ENCODE measurements at regions not wholly inside any gene's neighbourhood (a gene's known extent, or its start where the extent isn't known, plus 50 kb on each side); places are given as distances from the start of the nearest gene placed in this dataset.
"Not testable (repeated sequence)": the region's sequence is repeated elsewhere in the genome, so short reads cannot be mapped to it uniquely, and the experiment has no call there.

DNA sequence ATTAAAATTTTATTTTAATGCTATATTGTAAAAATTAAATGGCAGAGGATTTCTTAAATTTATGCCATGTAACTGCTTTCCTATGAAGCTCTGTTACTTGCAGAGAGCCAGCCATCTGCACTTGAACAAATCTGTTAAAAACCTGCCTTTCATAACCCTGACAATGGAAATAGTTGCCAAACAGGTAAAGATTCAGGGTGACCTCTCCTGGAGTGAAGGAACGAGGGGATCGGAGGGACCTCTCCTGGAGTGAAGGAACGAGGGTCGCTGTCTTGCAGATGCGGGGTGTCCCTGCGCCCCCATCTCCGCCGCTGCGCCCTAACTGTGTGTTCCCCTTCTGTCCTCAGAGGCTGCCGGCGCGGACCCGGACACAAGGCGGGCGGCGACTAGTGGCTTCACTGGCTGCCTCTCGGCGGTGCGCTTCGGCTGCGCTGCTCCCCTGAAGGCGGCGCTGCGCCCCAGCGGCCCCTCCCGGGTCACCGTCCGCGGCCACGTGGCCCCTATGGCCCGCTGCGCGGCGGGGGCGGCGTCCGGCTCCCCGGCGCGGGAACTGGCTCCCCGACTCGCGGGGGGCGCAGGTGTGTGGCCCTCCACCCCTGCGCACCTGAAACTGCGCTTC is 295.9 kb upstream of the SPATA31A3 start:
- not testable (repeated sequence) for DNase-seq

DNA sequence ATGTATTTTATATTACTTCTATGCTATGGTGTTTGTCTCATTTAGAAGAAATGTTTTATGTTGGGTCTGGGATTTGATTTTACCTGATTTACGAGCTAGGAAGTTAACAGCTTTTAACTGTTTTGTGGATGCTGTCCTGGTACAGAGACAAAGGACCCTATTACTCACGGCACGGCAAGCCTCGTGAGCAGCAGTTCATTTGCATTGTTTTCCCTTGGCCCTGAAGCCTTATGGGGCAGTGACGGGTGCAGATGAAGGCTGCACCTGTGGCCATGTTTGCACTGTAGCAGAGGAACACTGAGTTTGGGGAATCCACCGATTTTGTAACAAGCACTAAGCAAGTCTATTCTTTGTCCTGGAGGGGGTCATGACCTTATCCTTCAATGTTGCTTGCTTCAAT is 291.9 kb upstream of the SPATA31A3 start:
- DNase-seq: not testable (repeated sequence)

DNA sequence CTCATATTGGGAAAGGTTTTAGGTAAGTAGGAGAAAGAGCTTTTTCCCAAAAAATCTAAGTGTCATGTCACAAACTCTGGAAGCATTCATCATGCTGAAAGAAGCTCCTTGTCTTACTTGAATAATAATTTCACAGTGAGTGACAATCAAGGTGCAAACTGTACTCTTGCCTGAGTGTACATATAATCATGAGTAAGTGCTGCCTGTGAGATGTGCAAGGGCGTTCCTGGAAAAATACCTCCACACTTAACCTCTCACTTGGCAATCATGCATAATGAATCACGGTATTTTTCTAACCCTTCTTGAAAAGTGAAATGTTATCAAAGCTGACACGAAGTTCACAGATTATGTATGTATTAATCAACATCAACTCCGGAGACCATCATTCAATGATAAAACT is 289.2 kb upstream of the SPATA31A3 start:
- DNase-seq: not testable (repeated sequence)

DNA sequence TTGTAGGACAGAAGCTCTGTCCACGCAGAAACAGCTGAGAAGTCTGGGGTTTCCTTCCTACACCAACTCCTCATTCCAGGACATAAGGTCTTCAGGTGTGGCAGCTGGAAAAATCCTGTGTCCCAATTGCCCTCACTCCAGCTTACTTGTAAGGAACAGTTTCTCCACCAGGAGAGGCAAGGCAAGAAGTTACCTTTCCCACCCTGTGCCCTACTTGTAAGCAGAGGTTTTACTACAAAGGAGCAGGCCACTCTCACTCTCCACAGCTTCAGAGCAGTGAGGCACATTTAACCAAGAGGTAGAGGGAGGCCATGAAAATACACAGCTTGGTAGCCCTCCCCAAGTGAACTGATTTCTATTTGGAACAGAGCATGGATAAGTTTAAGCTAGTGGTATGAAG is 277.3 kb upstream of the SPATA31A3 start:
- not testable (repeated sequence) for DNase-seq

DNA sequence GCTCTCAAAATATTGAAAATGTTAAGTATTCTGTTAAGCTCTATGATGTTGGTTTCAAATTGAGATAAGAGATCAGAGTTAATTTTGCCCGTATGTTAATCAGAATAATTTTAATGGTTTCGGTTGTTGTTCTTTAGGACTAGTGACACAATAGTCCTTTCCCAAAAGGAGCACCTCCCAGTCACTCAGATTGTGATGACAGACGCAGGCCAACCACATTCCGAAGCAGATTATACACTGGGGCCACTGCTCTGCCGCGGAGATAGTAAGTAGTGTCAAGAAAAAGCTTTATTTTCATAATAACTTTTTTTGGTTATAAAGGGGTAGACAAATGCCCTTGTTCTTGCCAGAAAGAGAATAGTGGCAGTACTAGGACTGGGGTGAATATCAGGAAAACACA is 265.5 kb upstream of the SPATA31A3 start:
- DNase-seq: not testable (repeated sequence)

DNA sequence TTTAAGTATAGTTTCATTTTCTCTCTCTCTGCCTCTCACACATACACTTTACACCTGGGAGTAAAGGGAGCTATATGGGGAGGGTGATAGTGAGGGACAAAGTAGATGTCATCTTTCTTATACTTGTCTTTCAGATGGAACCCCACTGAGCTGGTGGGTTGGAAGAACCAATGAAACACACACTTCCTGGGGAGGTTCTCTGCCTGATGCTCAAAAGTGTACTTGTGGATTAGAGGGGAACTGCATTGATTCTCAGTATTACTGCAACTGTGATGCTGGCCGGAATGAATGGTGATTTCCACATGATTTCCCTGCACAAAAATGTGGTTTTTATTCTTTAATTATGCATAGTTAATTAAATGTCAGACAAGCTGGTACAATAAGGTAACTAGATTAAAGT is 256.6 kb upstream of the SPATA31A3 start:
- DNase-seq: not testable (repeated sequence)

DNA sequence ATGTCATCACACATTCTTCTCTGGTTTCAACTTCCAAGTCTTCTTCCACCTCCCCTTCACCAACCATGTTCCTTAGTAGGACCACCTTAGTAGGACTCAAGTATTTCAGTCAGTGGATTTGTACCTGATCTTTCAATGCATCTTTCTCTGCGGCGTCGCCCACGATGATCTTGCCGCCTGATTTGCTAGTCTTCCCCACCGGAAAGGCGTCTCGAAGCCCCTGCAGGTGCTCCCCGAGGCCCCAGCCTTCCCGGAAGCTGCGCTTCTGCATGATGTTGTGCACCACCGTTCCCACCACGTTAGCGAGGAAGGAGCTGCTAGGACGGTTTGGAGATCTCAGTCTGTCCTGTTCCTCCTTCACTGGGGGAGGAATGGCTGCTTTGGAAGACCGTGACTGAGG is 219.7 kb upstream of the SPATA31A3 start:
- not testable (repeated sequence) for DNase-seq

DNA sequence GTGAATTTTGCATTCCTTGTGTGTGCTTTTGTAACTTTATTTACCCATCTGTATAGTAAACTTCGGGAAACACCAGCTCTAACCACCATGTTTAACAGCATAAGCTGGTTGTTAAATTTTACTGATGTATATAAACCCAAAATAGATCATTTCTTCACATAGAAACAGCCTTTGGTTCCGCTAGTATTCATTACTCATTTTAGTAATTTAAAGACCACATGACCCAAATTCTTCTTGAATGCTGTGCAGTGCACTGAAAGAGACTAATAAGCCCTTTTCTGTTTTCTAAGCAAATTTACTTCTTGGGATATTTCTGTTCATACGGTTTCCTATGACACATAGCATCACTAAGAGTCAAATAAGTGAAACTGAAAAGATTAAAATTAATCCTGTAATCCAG is 218.5 kb upstream of the SPATA31A3 start:
- not testable (repeated sequence) for DNase-seq

DNA sequence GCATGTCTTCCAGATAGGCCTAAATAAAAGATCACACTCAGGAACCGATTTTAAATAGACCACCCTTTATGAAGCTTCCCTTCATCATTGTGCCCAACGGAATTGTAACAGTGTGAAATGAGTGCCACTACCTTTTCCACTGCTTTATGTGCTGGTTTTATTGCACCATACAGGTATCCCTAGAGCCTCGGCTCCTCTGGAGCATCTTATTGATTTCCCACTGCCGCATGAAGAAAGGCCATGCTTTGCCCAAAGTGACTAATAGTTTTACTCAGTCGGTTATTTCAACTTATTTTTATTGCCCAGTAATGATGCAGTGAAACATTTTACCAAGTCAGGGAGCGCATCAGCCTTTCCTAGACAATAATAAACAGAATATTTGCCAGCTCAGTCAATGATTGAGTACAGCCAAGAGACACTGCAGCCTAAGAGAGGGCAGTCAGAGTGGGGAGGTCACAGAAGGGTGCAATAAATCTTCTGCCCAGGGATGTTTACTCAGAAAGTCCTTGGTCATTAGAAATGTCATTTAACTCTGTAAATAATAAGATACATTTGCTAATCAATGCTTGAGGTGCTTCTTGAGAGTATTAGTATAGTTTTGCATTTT is 216.6 kb upstream of the SPATA31A3 start:
- not testable (repeated sequence) for DNase-seq

DNA sequence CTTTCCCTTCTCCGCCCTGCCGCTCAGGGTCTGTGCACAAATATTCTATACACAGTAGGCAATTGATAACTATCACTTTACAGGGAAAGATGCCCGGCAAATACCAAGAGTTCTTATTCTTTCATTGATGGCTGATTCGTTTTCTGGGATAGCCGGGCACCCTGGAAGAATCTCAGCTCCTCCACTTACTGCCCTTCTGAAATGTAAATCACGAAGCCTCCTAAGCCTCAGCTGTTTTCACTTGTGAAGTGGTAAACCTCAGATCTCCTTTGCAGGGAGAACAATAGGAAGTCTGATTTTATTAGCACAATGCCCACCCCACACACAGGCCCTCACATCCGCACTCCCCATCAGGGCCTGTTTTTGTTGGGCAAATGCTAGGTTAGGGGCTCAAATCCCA is 203.8 kb upstream of the SPATA31A3 start:
- DNase-seq: not testable (repeated sequence)

DNA sequence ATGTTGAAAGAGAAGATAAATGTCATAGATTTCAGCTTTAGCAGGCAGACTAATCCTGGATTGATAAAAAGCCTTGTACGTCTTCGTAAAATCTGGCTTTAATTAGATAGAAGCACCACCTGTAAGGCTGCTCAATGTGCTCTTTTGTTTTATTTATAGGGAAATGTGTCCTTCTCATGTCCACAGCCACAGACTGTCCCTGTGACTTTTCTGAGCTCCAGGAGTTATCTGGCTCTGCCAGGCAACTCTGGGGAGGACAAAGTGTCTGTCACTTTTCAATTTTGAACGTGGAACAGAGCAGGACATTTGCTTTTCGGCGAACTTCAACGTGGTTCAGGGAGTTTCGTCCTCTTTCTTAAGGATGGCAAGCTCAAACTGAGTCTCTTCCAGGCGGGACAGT is 203.0 kb upstream of the SPATA31A3 start:
- not testable (repeated sequence) for DNase-seq

DNA sequence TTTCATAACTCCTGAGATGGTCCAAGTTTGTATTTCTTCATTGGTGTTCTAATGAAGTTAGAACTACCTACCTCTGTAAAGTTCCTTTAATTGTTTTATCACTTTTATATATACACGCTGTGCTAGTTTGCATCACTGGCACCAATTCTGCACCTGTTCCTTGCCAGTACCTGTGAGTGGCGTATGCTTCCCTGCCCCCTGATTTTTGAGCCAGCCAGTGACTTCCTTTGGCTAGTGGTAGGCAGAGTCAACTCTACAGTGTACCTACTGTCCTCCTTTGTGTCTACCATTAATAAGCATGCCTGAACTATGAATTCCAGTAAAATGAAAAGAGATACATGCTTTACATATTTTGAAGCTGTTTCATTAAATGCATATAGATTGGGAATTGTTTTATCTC is 186.8 kb upstream of the SPATA31A3 start:
- DNase-seq: not testable (repeated sequence)

DNA sequence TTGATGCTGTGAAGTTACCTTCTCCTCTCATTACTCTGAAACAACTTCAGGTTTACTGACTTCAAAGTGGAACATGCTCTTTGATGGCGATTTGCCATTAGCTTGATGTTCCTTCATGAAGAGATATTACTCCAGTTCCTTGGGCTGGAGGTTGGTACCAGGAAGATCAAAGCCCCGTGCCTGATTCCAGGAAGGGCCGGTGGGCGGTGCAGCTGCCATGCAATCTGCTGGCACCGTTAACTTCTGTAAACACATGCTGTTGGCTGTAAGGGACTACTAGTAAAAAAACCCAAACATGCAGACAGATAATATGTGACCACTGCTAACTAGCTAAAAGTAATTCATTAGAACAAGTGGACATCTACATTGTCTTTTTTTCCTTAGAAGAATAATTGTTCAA is 182.8 kb upstream of the SPATA31A3 start:
- not testable (repeated sequence) for DNase-seq

DNA sequence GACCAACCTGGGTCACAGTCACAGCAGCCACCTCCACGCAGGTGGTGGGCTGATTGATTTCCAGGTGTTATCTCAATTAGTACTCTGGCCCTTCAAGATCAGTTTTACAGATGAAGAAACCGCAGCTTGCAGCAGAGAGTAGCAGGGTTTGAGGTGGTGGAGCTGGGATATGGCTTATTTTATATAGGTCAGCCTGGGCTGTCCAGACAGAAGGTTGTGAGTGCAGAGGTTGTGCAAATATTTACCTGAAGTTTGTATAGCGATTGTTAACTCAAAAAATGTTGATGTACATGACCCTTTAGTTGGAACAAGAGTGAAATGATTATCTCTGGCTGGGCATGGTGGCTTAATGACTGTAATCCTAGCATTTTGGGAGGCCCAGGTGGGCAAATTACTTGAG is 179.4 kb upstream of the SPATA31A3 start:
- not testable (repeated sequence) for DNase-seq

DNA sequence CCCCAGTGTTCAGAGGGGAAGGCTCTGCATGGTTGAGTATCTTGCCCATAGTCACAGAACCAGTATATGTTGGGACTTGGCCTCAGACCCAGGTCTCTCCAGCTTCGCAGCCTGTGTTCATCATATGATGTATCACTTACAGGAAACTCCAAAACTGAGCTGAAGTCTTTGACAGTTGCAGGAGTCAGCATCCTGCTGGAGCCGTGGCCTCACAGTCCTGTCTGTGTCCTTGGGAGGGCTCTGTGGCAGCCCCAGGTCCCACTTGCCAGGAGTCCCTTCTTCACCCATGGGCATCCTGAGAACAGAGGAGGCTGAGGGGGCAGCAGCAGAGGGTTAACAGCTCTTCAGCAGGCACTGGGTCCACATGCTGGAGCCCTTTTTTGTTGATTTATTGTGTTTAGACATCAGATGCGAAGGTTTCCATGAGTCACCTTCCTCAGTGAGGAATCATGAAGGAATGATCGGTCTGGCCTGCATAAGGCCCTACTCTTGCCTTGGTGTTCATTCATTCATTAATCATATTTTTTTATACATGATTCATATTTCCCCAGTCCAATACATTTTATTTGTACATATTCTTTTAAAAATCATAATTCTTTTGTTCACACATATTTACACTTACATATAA is 176.3 kb upstream of the SPATA31A3 start:
- DNase-seq: not testable (repeated sequence)

DNA sequence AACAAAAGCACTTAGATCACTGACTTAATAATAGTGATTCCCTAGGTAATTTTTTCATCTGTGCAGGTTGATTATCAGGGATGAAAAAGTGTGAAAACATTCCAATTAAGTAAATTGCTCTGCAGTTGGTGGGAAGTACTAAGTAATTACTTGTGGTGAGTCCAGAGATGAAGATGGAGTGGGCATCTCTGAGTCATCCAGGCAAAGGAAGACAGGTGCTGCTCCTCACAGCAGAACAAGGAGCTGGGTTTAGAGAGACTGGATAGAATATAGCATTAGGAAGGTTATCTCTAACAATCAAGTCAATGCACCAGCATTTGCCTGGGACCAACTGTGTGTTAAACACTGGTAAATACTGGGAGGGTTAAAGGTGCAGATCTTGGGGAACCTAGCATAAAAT is 174.0 kb upstream of the SPATA31A3 start:
- DNase-seq: not testable (repeated sequence)

DNA sequence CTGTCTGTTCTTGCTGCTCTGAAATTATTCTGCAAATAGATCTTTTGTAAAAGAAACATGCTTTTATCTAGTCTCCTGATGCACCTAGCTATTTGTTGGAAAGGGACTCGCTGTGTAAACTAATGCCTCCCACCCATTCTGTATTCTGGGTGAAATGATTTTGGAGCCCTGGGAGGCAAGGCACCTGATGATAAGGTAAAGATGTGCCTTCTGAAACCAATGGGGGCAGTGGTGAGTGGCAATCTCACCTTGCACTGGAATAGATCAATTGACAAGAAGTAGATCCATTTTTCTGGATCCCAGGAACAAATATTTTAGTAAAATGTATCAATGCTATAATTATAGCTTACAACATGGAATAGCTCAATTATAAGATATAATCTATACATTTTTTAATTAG is 170.5 kb upstream of the SPATA31A3 start:
- DNase-seq: not testable (repeated sequence)

DNA sequence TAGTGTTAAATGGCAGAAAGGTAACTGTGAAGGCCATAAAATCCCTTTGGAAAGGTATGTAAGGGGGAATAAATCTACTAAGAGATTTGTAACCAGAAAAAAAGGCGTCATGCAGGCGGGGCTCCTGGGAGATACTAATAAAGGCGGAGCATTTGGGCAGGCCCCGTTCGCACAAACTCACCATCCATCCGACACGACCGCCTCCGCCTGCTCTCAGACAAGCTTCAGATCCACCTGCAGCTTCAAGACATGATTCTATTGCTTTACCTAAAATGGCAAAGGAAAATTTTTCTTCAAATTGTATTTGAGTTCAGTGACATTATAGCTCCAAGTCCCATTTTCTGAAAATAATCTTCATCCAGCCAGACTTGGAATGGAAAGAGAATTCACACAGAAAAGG is 162.9 kb upstream of the SPATA31A3 start:
- DNase-seq: not testable (repeated sequence)

DNA sequence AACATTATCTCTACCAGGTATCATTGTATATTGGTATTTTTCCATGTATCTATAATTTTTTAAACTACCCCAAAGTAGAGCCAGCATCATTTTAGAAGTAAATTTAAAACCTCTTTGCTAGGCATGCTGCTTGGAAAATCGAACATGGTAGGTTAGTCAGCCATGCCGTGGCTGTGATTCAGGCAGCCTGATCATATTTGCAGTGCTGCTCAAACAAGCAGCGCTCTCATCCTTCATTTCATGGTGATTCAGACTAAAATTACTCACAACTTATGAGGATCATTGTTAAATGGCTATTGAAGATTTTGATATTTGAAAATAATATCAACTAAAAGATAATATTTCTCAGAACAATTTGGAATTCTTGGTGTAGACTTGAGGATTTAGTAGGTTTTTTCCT is 161.2 kb upstream of the SPATA31A3 start:
- DNase-seq: not testable (repeated sequence)

DNA sequence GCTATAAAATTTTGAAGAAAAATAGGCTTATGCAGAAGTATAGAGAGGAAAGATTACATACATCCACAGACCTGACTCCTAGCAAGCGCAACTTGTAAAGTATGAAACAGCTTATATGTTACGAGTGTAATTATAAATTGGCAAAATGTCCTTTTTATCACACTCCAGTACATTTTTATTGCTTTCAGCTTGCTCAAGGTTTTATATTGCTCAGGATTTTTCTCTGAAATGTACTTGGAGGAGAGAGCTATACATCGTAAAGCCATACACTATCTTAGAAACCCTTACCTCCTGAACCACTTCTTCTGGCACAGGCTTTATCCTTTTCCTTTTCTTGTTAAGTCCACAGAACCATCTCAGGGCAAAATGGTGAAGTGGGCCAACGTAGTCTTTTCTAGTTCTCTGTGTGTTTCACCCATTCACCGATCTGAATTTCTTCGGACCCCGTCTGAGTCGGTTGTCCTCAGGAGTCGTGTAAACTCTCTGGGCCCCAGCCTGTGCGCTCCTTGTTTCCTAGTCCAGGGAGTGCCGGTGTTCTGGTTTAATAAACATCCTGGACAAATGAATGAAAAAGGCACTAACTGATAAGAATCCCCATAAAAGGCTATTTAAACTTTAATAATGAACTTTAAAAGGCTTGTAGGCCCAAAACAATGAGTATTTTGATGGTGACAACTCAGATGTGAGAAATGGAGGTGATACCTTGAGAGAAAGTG is 150.2 kb upstream of the SPATA31A3 start:
- DNase-seq: not testable (repeated sequence)

DNA sequence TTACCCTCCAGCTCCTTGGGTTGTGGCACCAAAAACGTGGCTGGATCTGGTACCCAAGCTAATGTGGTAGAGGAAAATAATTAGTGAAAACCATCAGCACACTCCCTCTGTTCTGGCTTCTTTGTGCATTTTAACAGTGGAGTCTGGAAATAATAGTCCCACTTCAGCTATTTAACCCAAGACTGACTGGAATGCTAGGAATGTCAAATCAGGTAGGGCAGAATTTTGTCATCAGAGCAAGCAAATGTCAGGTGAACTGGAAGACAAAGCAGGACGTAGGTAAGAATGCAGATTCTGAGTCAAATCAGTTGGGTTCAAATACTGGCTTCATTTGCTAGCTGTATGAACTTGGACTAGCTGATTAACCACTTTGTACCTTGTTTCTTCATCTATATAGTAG is 144.0 kb upstream of the SPATA31A3 start:
- DNase-seq: not testable (repeated sequence)

DNA sequence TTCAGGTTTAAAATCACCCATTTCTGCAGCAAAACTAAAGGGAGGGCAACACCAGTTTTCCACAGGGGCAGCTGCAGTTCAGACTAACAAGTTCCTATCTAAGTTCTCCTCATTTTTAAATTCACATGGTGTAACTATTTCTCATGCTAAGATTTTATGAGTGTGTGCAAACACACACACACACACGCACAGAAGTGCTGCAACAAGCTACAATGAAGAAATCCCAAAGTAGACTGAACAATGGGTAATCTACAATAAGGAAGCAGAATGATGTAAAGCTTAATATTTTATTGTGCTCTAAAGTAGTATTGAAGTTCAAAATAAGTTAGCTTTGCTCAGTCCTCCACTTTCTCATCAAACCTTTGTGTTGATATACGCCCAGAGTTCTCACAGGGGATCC is 140.8 kb upstream of the SPATA31A3 start:
- not testable (repeated sequence) for DNase-seq

DNA sequence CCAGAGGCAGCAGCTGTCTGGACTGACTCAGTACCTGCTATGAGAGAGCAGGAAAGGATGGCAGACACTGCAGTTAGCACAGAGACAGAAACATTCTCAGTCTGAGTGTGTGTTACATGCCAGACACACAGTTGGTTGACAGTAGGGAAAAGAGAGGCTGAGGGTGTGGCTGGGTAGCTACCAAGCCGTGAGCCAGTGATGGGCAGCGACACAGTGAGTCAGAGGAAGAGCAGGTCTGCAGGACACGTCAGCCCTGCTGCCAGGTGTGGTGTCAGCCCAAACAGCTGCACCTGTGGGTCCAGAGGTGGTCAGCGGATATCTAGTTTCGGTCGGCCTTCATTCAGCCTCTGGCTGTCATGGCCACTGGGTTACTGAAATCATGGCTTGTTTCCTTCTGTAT is 124.4 kb upstream of the SPATA31A3 start:
- DNase-seq: not testable (repeated sequence)

DNA sequence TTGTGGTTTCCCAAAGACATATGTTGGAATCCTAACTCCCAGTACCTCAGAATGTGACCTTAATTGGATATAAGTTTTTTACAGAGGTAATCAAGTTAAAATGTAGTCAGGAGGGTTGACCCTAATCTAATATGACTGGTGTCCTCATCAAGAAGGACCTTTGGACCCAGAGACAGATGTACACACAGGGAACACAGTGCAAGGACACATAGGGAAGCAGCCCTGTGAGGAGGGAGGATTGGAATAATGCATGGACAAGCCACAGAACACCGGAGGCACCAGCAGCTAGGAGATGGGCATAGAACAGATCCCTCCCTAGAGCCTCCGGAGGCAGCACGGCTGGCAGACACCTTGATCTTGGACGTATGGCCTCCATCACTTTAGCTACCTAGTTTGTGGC is 119.8 kb upstream of the SPATA31A3 start:
- DNase-seq: not testable (repeated sequence)
